WTC11 (cell line): ENCODE measurements at regions not wholly inside any gene's neighbourhood (a gene's known extent, or its start where the extent isn't known, plus 50 kb on each side); places are given as distances from the start of the nearest gene placed in this dataset.

Experiments used
- ATAC-seq: fragments of 200-7000 bp; cut with Tn5 transposase; 2 replicates; pipeline ENCODE4 v1.10.0; 2021; ENCODE audit warnings: mild to moderate bottlenecking, moderate library complexity
- CTCF ChIA-PET: fragments of 300-600 bp; sonication (Branson Sonifier 250); formaldehyde crosslinking; loops from one replicate; lab custom pipeline; 2021; ENCODE audit warnings: antibody characterized with exemption; lab: Charles Lee
- POLR2A ChIA-PET: fragments of 350-600 bp; sonication (Branson Sonifier 250); formaldehyde crosslinking; loops from one replicate; lab custom pipeline; 2021; ENCODE audit warnings: antibody characterized with exemption; lab: Charles Lee
- DNase-seq: peaks from one replicate; pipeline ENCODE4 v3.0.0; 2021; ENCODE audit warnings: low spot score
- H3K27ac Mint-ChIP-seq: 2 replicates; pipeline ENCODE4 v1.8.0; 2021; ENCODE audit warnings: mixed read lengths
- H3K27me3 Mint-ChIP-seq: 2 replicates; pipeline ENCODE4 v1.8.0; 2021; ENCODE audit warnings: low read depth, mild to moderate bottlenecking, moderate library complexity, mixed read lengths
- H3K36me3 Mint-ChIP-seq: 2 replicates; pipeline ENCODE4 v1.8.0; 2021; ENCODE audit warnings: mixed read lengths
- H3K4me1 Mint-ChIP-seq: 2 replicates; pipeline ENCODE4 v1.8.0; 2022; ENCODE audit warnings: mixed read lengths
- H3K4me3 Mint-ChIP-seq: 2 replicates; pipeline ENCODE4 v1.8.0; 2021; ENCODE audit warnings: mild to moderate bottlenecking, moderate library complexity, mixed read lengths
- H3K9me3 Mint-ChIP-seq: 2 replicates; pipeline ENCODE4 v1.8.0; 2021; ENCODE audit warnings: mixed read lengths
- ATF2 ChIP-seq: sonication (generic); formaldehyde crosslinking; IDR thresholded peaks from 2 replicates; pipeline ENCODE4 v1.8.1; 2022; ENCODE audit warnings: low read depth, missing genetic modification reagents, borderline replicate concordance
- ATF6 ChIP-seq: sonication (generic); formaldehyde crosslinking; IDR thresholded peaks from 2 replicates; pipeline ENCODE4 v1.8.1; 2023; ENCODE audit warnings: mild to moderate bottlenecking, missing genetic modification reagents
- CREM ChIP-seq: sonication (generic); formaldehyde crosslinking; IDR thresholded peaks from 2 replicates; pipeline ENCODE4 v1.8.1; 2022; ENCODE audit warnings: mild to moderate bottlenecking, missing genetic modification reagents, moderate library complexity
- E2F1 ChIP-seq: sonication (generic); formaldehyde crosslinking; IDR thresholded peaks from 2 replicates; pipeline ENCODE4 v1.8.0; 2022; ENCODE audit warnings: mild to moderate bottlenecking, missing genetic modification reagents
- ELF4 ChIP-seq: sonication (generic); formaldehyde crosslinking; IDR thresholded peaks from 2 replicates; pipeline ENCODE4 v1.8.1; 2022; ENCODE audit warnings: low read depth, mild to moderate bottlenecking, moderate library complexity, missing genetic modification reagents
- ERG ChIP-seq: fragments of 250-450 bp; sonication (Bioruptor Pico); IDR thresholded peaks from 2 replicates; pipeline ENCODE4 v1.8.0; 2021; ENCODE audit warnings: mild to moderate bottlenecking
- FOXJ3 ChIP-seq: sonication (generic); formaldehyde crosslinking; IDR thresholded peaks from 2 replicates; pipeline ENCODE4 v1.9.0; 2021; ENCODE audit warnings: missing genetic modification reagents, mild to moderate bottlenecking, borderline replicate concordance
- MAX ChIP-seq: sonication (generic); formaldehyde crosslinking; IDR thresholded peaks from 2 replicates; pipeline ENCODE4 v1.8.0; 2022; ENCODE audit warnings: mild to moderate bottlenecking, missing genetic modification reagents
- MYBL2 ChIP-seq: sonication (generic); formaldehyde crosslinking; IDR thresholded peaks from 2 replicates; pipeline ENCODE4 v1.8.1; 2023; ENCODE audit warnings: mild to moderate bottlenecking, moderate library complexity, missing genetic modification reagents
- OVOL2 ChIP-seq: fragments of 250-450 bp; sonication (Bioruptor Pico); IDR thresholded peaks from 2 replicates; pipeline ENCODE4 v1.9.0; 2021; ENCODE audit warnings: mild to moderate bottlenecking, borderline replicate concordance
- RORB ChIP-seq: fragments of 250-450 bp; sonication (Bioruptor Pico); IDR thresholded peaks from 2 replicates; pipeline ENCODE4 v1.9.0; 2021; ENCODE audit warnings: mild to moderate bottlenecking
- SMAD3 ChIP-seq: sonication (generic); formaldehyde crosslinking; IDR thresholded peaks from 2 replicates; pipeline ENCODE4 v1.8.0; 2022; ENCODE audit warnings: missing genetic modification reagents, mild to moderate bottlenecking, borderline replicate concordance
- USF1 ChIP-seq: sonication (generic); formaldehyde crosslinking; IDR thresholded peaks from 2 replicates; pipeline ENCODE4 v1.8.0; 2022; ENCODE audit warnings: mild to moderate bottlenecking, missing genetic modification reagents
- USF2 ChIP-seq: sonication (generic); formaldehyde crosslinking; IDR thresholded peaks from 2 replicates; pipeline ENCODE4 v1.8.1; 2023; ENCODE audit warnings: mild to moderate bottlenecking, missing genetic modification reagents, moderate library complexity
- ZBTB43 ChIP-seq: sonication (generic); formaldehyde crosslinking; IDR thresholded peaks from 2 replicates; pipeline ENCODE4 v1.8.1; 2023; ENCODE audit warnings: mild to moderate bottlenecking, missing genetic modification reagents
- ZNF263 ChIP-seq: sonication (generic); formaldehyde crosslinking; IDR thresholded peaks from 2 replicates; pipeline ENCODE4 v1.8.1; 2022; ENCODE audit warnings: low read depth, mild to moderate bottlenecking, moderate library complexity, missing genetic modification reagents
- ZNF317 ChIP-seq: sonication (generic); formaldehyde crosslinking; IDR thresholded peaks from 2 replicates; pipeline ENCODE4 v1.8.1; 2023; ENCODE audit warnings: low read depth, mild to moderate bottlenecking, moderate library complexity, missing genetic modification reagents, borderline replicate concordance
- ZNF512 ChIP-seq: sonication (generic); formaldehyde crosslinking; IDR thresholded peaks from 2 replicates; pipeline ENCODE4 v1.8.1; 2022; ENCODE audit warnings: missing genetic modification reagents, borderline replicate concordance

GRCh38 chr13:50617134-50617721 lies 226.3 kb downstream of the DLEU7 start:
- Mint-ChIP-seq H3K36me3 (no peaks in the 10 kb centered on the region), H3K27ac (no peak overlapping the region), H3K27me3 (no peaks in the 10 kb centered on the region), H3K4me1 (peaks cover 5% of the 10 kb centered on the region; the same call in 1 of the 2 replicates), H3K4me3 (no peak overlapping the region), H3K9me3 (no peaks in the 10 kb centered on the region)
- TF ChIP-seq USF1 (CRISPR knock-in tag): no peak
- no peak for TF ChIP-seq RORB
- no peak for TF ChIP-seq MYBL2 (CRISPR knock-in tag)
- no peak for TF ChIP-seq ZNF512 (CRISPR knock-in tag)
- TF ChIP-seq ELF4: no peak
- no peak for TF ChIP-seq OVOL2 (CRISPR knock-in tag)
- TF ChIP-seq USF2 (CRISPR knock-in tag): no peak
- TF ChIP-seq ZNF317: no peak
- no peak for TF ChIP-seq ATF2 (CRISPR knock-in tag)
- no peak for TF ChIP-seq E2F1 (CRISPR knock-in tag)
- no peak for TF ChIP-seq ZNF263
- no peak for TF ChIP-seq FOXJ3 (CRISPR knock-in tag)
- no peak for TF ChIP-seq MAX (CRISPR knock-in tag)
- TF ChIP-seq SMAD3 (CRISPR knock-in tag): no peak
- no peak for TF ChIP-seq ZBTB43
- CTCF ChIA-PET: interaction anchor here (1.5 to 2.0 kb wide), 2 partner anchors 19 to 641 kb away, joined by 3 to 6 read pairs; no protein-coding TSS in a partner anchor
- no peak for DNase-seq
- POLR2A ChIA-PET: interaction anchor here (0.6 to 1.2 kb wide), 2 partner anchors 18 to 293 kb away, joined by 3 read pairs; no protein-coding TSS in a partner anchor
- no peak for ATAC-seq

GRCh38 chr13:50618206-50618605 lies 225.3 kb downstream of the DLEU7 start:
- Mint-ChIP-seq H3K4me1 (peaks cover 5% of the 10 kb centered on the region; the same call in 1 of the 2 replicates), H3K27me3 (no peaks in the 10 kb centered on the region), H3K9me3 (no peaks in the 10 kb centered on the region), H3K36me3 (no peaks in the 10 kb centered on the region), H3K27ac (no peak overlapping the region), H3K4me3 (no peak overlapping the region)
- POLR2A ChIA-PET: interaction anchor here (1.2 kb wide), 1 partner anchor 17 kb away, joined by 3 read pairs; no protein-coding TSS in a partner anchor
- TF ChIP-seq CREM: no peak
- TF ChIP-seq ATF6: no peak
- no peak for TF ChIP-seq ERG (CRISPR knock-in tag)
- ATAC-seq: no peak
- DNase-seq: no peak
- CTCF ChIA-PET: interaction anchor here (2.0 kb wide), 1 partner anchor 642 kb away, joined by 6 read pairs; no protein-coding TSS in a partner anchor
